Omental fat pad (tissue), 3 donors: ENCODE measurements at regions not wholly inside any gene's neighbourhood (a gene's known extent, or its start where the extent isn't known, plus 50 kb on each side); places are given as distances from the start of the nearest gene placed in this dataset.
"Not testable (repeated sequence)": the region's sequence is repeated elsewhere in the genome, so short reads cannot be mapped to it uniquely, and the experiment has no call there.

ENCODE experiments used
- ATAC-seq: fragments of 150-250 bp; one replicate; pipeline ENCODE4 v1.9.1; 2016; ENCODE audit warnings: mild to moderate bottlenecking, moderate library complexity; ENCODE audit not compliant: low FRiP score
- DNase-seq: peaks from one replicate; pipeline ENCODE4 v3.0.0-alpha.2; 2019; ENCODE audit warnings: low spot score
- CTCF ChIP-seq, 3 donors: fragments of 450-650 bp; IDR thresholded peaks; one replicate each; pipeline ENCODE4 v1.5.1; 2016 to 2017; ENCODE audit warnings: antibody characterized with exemption in 3 of 3, mild to moderate bottlenecking in 3 of 3, moderate library complexity in 2 of 3

GRCh38 chr21:38905328-38905727 is 99.6 kb downstream of the ETS2 start:
- no peak for TF ChIP-seq CTCF (IDR thresholded peaks at IDR 0.05)
- ATAC-seq (no peak), DNase-seq (no peak)

GRCh38 chr21:38903690-38904139 is 98.0 kb downstream of the ETS2 start:
- ATAC-seq (no peak), DNase-seq (no peak)
- no peak for TF ChIP-seq CTCF (IDR thresholded peaks at IDR 0.05)

- no peak for TF ChIP-seq CTCF (IDR thresholded peaks at IDR 0.05)
- DNase-seq (no peak), ATAC-seq (no peak)
Measured at GRCh38 chr21:38902608-38903445, 97.1 kb downstream of the ETS2 start.

- DNase-seq (no peak), ATAC-seq (no peak)
- TF ChIP-seq CTCF (IDR thresholded peaks at IDR 0.05), result no peak
Measured at GRCh38 chr21:38900499-38900898, 94.8 kb downstream of the ETS2 start.

GRCh38 chr21:38899985-38900384 is 94.3 kb downstream of the ETS2 start:
- not testable (repeated sequence) for ATAC-seq, DNase-seq

GRCh38 chr21:38899277-38899947 is 93.7 kb downstream of the ETS2 start:
- DNase-seq, result no peak
- TF ChIP-seq CTCF (IDR thresholded peaks at IDR 0.05), result no peak
- ATAC-seq, result no peak

GRCh38 chr21:38898422-38899096 is 92.8 kb downstream of the ETS2 start:
- no peak for TF ChIP-seq CTCF (IDR thresholded peaks at IDR 0.05)
- ATAC-seq (peak; percentile 63), DNase-seq (no peak)
